ENCODE measurements at regions not wholly inside any gene's neighbourhood (a gene's known extent, or its start where the extent isn't known, plus 50 kb on each side); places are given as distances from the start of the nearest gene placed in this dataset.

- H3K9me3 ChIP-seq (ENCODE audit: insufficient read depth, low read depth): peaks cover 5% of the 10 kb centered on the region; the same call in 1 of the 2 replicates
- H3F3A ChIP-seq (ENCODE audit: insufficient read depth, low read depth): no peaks in the 10 kb centered on the region
- H3K27me3 ChIP-seq (ENCODE audit: insufficient read depth, low read depth): no peaks in the 10 kb centered on the region
- intact Hi-C loops (cut with micrococcal nuclease; ENCODE audit: unreplicated experiment): no loop called here
- no peak for TF ChIP-seq EZH2 (IDR thresholded peaks at IDR 0.05; ENCODE audit: low read depth)
- H4K20me1 ChIP-seq (ENCODE audit: insufficient read depth): no peaks in the 10 kb centered on the region
- H3K4me1 ChIP-seq (replicated peaks; ENCODE audit: insufficient read depth): no peaks in the 10 kb centered on the region
- no peak overlapping the region for H2AFZ ChIP-seq
- no peak overlapping the region for H3K4me3 ChIP-seq
- ChIA-PET POLR2A (ENCODE audit: unreplicated experiment) (no interaction called here), CTCF (no interaction called here)
- H3K4me2 ChIP-seq: no peak overlapping the region
- H3K36me3 ChIP-seq (ENCODE audit: low read depth): no peaks in the 10 kb centered on the region
- H3K9me2 ChIP-seq (ENCODE audit: insufficient read depth): no peaks in the 10 kb centered on the region
- no TSS peak for BruUV-seq (replicated peaks)
- no peaks in the 10 kb centered on the region for H3K79me2 ChIP-seq (ENCODE audit: low read depth)
- no peak for DNase-seq
- no peak overlapping the region for H3K27ac ChIP-seq
Observed at GRCh38 chr12:59252731-59253130, 332.4 kb upstream of the LRIG3 start.

- BruUV-seq (replicated peaks): no TSS peak
- Histone ChIP-seq H3K4me1 (replicated peaks; ENCODE audit: insufficient read depth) (no peaks in the 10 kb centered on the region), H3K9me3 (ENCODE audit: insufficient read depth, low read depth) (peaks cover 5% of the 10 kb centered on the region; the same call in 1 of the 2 replicates), H3K79me2 (ENCODE audit: low read depth) (no peaks in the 10 kb centered on the region), H3F3A (ENCODE audit: insufficient read depth, low read depth) (no peaks in the 10 kb centered on the region), H3K9me2 (ENCODE audit: insufficient read depth) (no peaks in the 10 kb centered on the region), H4K20me1 (ENCODE audit: insufficient read depth) (no peaks in the 10 kb centered on the region), H3K27ac (no peak overlapping the region), H3K4me3 (no peak overlapping the region), H3K4me2 (no peak overlapping the region), H2AFZ (no peak overlapping the region), H3K36me3 (ENCODE audit: low read depth) (no peaks in the 10 kb centered on the region), H3K27me3 (ENCODE audit: insufficient read depth, low read depth) (no peaks in the 10 kb centered on the region)
- no peak for DNase-seq
- CTCF ChIA-PET: no interaction called here
- POLR2A ChIA-PET (ENCODE audit: unreplicated experiment): no interaction called here
- intact Hi-C loops (cut with micrococcal nuclease; ENCODE audit: unreplicated experiment): no loop called here
- TF ChIP-seq CTCF (conservative IDR thresholded peaks at IDR 0.05): no peak
- no peak for TF ChIP-seq EZH2 (IDR thresholded peaks at IDR 0.05; ENCODE audit: low read depth)
Observed at GRCh38 chr12:59250766-59251165, 330.5 kb upstream of the LRIG3 start.

- no peaks in the 10 kb centered on the region for H4K20me1 ChIP-seq (ENCODE audit: insufficient read depth)
- TF ChIP-seq CTCF (conservative IDR thresholded peaks at IDR 0.05) (no peak), EZH2 (IDR thresholded peaks at IDR 0.05; ENCODE audit: low read depth) (no peak)
- H3K27ac ChIP-seq: no peak overlapping the region
- no peaks in the 10 kb centered on the region for H3F3A ChIP-seq (ENCODE audit: insufficient read depth, low read depth)
- 0 out of 2 replicates have a peak, but pooled peaks cover 6% of the 10 kb centered on the region for H3K9me2 ChIP-seq (ENCODE audit: insufficient read depth)
- H3K4me3 ChIP-seq: no peak overlapping the region
- H3K9me3 ChIP-seq (ENCODE audit: insufficient read depth, low read depth): no peaks in the 10 kb centered on the region
- no peaks in the 10 kb centered on the region for H3K27me3 ChIP-seq (ENCODE audit: insufficient read depth, low read depth)
- no peak overlapping the region for H3K4me2 ChIP-seq
- intact Hi-C loops (cut with micrococcal nuclease; ENCODE audit: unreplicated experiment): no loop called here
- no peak overlapping the region for H2AFZ ChIP-seq
- no peaks in the 10 kb centered on the region for H3K79me2 ChIP-seq (ENCODE audit: low read depth)
- no peak for DNase-seq
- H3K36me3 ChIP-seq (ENCODE audit: low read depth): no peaks in the 10 kb centered on the region
- BruUV-seq (replicated peaks): no TSS peak
- POLR2A ChIA-PET (ENCODE audit: unreplicated experiment): no interaction called here
- no peaks in the 10 kb centered on the region for H3K4me1 ChIP-seq (replicated peaks; ENCODE audit: insufficient read depth)
- CTCF ChIA-PET: no interaction called here
Observed at GRCh38 chr12:59240048-59240447, 319.7 kb upstream of the LRIG3 start.

- Histone ChIP-seq H3K4me3 (no peak overlapping the region), H3K4me2 (no peak overlapping the region), H3F3A (ENCODE audit: insufficient read depth, low read depth) (no peaks in the 10 kb centered on the region), H4K20me1 (ENCODE audit: insufficient read depth) (no peaks in the 10 kb centered on the region), H3K27me3 (ENCODE audit: insufficient read depth, low read depth) (no peaks in the 10 kb centered on the region), H3K36me3 (ENCODE audit: low read depth) (no peaks in the 10 kb centered on the region), H3K27ac (no peak overlapping the region), H3K9me2 (ENCODE audit: insufficient read depth) (no peaks in the 10 kb centered on the region; the same call in 1 of the 2 replicates), H2AFZ (no peak overlapping the region), H3K79me2 (ENCODE audit: low read depth) (no peaks in the 10 kb centered on the region), H3K9me3 (ENCODE audit: insufficient read depth, low read depth) (no peaks in the 10 kb centered on the region), H3K4me1 (replicated peaks; ENCODE audit: insufficient read depth) (no peaks in the 10 kb centered on the region)
- intact Hi-C loops (cut with micrococcal nuclease; ENCODE audit: unreplicated experiment): no loop called here
- BruUV-seq (replicated peaks): no TSS peak
- POLR2A ChIA-PET (ENCODE audit: unreplicated experiment): no interaction called here
- TF ChIP-seq EZH2 (IDR thresholded peaks at IDR 0.05; ENCODE audit: low read depth) (no peak), CTCF (conservative IDR thresholded peaks at IDR 0.05) (no peak)
- CTCF ChIA-PET: no interaction called here
- no peak for DNase-seq
Observed at GRCh38 chr12:59234391-59234790, 314.1 kb upstream of the LRIG3 start.
